ENCODE measurements at regions not wholly inside any gene's neighbourhood (a gene's known extent, or its start where the extent isn't known, plus 50 kb on each side); places are given as distances from the start of the nearest gene placed in this dataset.
"Not testable (repeated sequence)": the region's sequence is repeated elsewhere in the genome, so short reads cannot be mapped to it uniquely, and the experiment has no call there.

DNA sequence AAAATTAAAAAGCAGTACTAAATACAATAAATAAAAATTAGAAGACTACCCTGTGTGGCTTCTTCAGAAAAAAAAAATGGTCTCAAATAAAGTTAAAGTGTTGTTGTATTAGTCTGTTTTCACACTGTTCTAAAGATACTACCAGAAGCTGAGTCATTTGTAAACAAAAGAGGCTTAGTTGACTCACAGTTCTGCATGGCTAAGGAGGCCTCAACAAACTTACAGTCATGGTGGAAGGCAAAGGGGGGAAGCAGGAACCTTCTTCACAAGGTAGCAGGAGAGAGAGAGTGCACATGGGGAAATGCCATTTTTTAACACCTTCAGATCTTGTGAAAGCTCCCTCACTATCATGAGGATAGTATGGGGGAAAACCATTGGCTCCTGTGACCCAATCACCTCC is 612.8 kb downstream of the RNF144A start:
- no peak for DNase-seq (ENCODE audit: low read depth)

DNA sequence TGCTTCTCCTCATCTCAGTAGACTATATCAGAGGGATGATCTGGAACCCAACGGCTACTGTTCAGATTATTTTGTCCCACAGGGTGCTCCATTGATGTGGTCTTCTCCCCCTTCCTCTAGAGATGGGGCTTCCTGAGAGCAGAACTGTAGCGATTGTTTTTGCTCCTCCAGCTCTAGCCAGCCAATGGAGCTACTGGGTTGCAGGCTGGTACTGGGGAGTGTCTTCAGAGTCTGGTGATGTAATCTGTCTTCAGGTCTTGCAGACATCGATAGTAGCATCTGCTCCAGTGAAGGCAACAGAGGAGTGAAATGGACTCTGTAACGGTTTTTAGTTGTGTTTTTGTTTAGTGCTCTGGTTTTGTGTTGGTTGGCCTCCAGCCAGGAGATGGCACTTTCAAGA is 621.9 kb downstream of the RNF144A start:
- no peak for DNase-seq (ENCODE audit: low read depth)

DNA sequence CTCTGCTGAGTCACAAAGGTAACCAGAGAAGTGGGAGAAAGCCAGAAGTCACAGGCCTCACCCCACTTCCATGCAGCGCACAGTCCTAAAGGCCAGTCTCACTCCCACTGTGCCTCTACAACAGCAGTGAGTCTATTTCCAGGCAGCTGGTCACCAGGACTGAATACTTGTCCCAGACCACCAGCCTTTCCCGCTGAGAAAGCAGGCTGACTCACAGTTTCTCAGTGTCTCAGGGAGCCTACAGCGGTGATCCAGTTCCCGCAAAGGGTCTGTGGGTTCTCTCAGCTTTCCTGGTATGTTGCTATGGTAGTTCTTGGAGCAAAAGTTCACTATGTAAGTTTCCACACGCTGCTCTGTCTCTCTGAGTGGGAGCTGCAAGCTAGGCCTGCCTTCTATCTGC is 622.5 kb downstream of the RNF144A start:
- DNase-seq (ENCODE audit: low read depth), result no peak

DNA sequence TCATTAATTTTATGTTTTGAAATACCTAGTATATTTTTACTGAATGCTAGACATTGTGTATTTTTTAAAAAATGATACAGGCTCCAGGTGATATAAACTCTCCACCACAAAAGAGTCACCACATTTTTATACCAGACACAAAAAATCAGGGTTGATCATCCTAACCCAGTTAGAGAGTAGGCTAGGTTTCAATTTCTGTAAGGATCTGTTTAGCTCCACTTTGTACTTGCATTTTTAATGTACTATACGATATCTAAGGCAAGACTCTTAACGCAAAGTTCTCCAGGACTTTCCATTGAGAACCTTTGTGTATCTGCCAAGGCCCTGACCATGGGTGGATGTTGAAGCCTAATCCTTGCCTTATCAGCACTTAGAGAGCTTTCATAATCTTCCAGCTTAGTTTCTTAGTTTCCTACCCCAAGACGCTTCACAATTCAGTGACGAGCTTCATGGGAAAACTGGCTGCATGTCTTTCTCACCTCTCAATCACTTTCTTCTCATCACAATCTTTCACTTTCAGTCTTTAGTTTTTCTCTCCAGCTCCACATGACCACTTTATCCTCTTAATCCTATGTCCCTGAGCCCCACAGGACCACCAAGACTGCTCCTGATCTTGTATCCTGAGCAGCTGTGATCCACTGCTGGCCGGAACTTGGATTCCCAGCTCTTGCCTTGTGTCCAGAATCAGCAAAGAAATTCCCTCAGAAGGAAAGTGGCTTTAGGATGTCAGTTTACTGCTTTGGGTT is 635.8 kb downstream of the RNF144A start:
- DNase-seq (ENCODE audit: low read depth), result no peak

DNA sequence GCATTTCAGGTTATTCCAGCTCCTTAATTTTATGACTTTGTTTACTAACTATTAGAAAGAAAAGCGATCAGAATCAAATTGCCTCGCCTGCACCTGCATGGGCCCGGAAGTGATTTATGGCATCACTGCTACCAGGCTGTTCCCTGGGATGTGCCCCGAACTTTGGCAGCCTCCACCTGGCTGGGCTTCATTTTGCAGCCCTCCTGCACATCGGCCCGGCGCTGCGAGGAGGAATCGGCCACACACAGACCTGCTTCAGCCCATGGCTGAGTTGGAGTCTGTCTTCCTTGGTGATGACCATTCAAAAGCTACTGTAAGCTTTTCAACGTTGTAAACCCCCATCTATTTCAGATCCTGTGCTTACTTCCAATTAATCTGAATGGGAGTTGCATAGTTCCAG is 638.0 kb downstream of the RNF144A start:
- DNase-seq (ENCODE audit: low read depth), result no peak

DNA sequence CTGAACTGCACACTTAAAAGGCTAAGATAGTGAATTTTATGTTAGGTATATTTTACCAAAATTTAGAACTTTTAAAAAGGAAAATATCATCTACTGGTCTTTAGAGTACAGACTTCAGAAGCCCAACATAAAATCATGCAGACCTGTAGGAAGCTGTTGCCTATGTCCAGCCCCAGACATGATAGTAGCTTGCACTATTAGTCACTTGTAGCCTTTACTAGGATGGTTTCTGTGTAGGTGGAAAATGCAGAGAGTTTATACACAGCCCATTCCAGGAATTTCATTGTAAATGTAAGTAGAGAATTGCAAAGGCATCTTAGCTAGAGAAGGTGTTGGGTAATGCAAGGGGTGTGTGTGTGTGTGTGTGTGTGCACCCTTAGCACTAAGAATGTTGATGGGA is 640.2 kb downstream of the RNF144A start:
- DNase-seq (ENCODE audit: low read depth), result no peak

DNA sequence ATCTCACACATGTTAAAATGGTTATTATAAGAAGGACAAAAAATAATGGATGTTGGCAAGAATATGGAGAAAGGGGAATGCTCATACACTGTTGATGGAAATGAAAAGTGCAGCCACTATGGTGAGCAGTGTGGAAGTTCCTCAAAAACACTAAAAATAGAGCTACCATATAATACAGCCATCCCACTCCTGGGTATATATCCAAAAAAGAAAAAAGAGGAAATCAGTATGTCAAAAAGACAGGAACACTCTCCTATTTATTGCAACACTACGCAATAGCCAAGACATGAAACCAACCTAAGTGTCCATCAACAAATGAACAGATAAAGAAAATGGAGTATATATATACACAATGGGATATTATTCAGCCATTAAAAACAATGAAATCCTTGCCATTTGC is 642.6 kb downstream of the RNF144A start:
- no peak for DNase-seq (ENCODE audit: low read depth)

DNA sequence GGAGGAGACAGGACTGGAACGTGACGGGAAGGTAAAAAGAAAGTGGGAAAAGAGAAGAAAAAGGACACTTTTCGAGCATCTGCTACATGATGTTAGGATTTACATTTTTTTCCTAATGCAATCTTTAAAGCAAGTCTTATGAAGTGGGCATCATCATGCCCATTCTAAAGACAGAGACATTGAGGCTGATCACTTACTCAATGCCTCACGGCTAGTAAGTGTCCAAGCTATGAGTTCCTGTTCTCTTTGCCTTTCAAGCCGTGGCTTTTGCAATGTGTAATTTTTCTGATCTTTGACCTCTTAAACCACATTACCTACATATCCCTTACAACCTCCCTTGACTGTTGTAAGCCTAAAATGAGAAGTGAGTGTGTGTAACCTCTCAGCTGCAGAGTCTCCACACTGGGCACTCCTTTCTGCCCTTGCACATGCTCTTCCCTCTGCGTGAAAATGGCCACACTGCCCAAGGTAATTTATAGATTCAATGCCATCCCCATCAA is 649.2 kb downstream of the RNF144A start:
- DNase-seq (ENCODE audit: low read depth), result no peak

DNA sequence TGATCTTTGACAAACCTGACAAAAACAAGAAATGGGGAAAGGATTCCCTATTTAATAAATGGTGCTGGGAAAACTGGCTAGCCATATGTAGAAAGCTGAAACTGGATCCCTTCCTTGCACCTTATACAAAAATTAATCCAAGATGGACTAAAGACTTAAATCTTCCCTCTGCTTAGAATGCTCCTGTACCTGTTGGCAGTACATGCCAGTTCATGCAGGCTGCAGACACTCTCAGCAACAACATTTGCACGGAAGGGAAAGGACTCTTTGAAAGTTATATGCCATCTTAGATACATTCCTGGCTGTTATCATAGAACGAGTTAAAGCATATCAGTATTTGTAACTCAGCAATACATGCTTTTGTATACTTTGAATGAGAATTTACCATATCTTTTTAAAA is 649.9 kb downstream of the RNF144A start:
- not testable (repeated sequence) for DNase-seq (ENCODE audit: low read depth)

DNA sequence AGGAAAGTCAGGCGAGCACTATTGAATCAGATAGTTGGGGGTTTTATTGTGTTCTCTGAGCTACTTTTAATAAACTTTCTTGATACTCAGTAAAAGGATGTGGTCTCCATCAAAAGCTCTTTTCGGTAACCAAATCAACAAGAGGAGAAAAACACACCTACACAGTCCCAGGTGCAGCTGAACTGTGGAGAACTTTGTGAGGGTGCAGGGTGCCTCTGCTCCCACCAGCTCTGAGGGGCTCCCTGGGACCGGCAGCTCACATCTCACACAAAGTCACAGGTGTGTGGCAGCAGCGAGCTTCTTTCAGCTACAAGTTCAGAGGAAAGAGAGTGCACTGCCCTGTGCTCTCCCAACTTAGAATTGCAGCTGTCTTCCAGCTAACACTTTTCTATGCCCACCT is 650.4 kb downstream of the RNF144A start:
- no peak for DNase-seq (ENCODE audit: low read depth)

DNA sequence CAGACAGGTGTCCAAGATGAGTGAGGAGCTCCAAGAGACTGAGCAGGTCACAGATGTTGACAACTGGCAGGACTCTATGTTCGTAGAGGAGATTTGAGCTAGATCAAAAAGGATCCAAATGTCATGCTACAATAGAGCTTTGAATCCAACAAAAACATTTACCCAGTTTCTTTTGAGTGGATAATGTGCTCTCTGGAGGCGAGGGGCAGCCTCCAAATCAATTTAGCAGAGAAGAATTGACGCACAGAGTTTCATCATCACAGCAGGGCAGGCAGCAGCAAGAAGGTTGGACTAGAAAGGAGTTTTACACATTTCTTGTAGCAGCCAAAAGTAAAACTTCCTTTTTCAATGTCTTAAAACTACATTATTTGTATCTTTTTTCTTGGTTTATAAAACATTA is 653.0 kb downstream of the RNF144A start:
- DNase-seq (ENCODE audit: low read depth), result no peak

DNA sequence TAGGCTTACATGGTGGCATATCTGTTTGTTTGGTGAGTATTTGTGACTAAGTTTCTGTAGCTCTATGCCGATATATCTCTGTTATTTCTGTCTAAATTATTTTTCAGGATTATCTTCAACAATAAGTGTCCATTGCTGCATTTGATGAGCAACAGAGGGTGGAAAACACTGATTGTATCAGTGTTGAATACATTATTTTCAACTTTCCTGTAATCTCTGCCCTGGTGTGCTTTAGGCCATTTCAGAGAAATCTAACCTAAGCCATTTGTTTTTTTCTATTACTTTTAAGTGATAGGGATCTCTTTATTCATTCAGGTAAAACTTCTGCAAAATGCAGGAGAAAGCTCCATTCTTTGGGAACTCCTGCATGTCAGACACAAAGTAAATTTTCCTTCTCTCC is 654.5 kb downstream of the RNF144A start:
- no peak for DNase-seq (ENCODE audit: low read depth)

DNA sequence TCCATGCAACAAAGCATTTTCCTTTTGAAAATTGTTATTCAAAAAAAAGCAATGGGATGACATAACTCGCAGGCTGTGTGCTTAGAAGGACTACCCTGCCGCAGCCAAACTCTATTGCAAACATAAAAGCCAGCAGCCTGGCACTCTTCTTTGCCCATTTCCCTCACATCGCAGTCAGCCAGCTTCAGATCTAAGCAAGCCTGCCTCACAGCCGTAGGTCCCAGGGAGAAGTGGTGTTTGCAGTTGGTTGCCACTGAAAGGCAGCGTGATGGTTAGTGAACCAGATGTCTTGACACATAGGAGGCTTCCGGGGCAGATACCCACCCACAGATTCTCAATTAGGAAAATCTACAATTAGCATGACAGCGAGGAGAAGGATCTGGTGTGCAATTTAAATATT is 655.2 kb downstream of the RNF144A start:
- no peak for DNase-seq (ENCODE audit: low read depth)

DNA sequence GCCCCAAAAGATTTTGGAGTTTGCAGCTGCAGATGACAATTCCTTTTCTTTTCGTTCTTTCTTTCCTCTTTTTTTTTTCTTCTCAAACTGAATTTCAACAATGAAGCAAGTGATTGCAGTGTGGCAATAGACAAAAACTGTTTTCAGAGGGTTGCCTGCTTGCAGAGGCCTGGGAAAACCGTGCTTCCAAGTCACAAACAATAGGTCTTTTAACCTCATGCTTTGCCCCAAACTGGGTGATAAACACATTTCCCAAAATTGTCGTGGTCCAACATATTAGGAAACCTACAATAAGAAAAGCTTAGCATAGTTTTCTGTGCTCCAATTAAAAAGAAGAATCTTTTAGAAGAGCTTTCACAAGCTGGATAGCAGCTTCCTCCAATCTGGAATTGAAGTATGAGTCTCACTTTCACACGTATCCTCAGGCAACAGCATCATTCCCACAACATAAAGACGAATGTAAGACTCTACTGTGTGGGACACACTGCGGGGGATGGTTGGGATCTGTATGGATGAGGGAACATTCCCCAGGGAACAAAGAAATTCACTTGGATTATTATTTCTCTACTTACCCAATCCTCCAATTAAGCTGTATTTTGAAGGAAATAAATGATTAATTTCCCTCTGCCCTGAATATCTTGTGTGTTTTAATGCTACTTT is 656.1 kb downstream of the RNF144A start:
- no peak for DNase-seq (ENCODE audit: low read depth)

DNA sequence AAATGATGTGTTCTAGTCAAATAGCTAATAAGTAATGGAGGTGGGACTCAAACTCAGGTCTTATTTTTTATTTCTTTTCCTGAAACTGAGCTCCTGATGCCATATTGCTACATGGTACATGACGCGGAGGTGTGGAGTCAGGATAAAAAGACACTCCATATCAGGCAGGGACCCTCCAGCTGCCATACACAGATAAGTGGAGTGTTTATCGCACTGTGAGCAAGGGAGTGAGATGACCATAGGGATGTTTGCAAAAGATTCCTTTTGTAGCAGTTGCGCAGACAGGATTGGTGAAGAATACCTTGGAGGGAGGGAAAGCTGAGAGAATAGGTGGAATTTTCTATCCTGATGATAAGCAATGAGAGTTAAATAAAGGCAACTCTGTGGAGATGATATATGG is 657.2 kb downstream of the RNF144A start:
- no peak for DNase-seq (ENCODE audit: low read depth)

DNA sequence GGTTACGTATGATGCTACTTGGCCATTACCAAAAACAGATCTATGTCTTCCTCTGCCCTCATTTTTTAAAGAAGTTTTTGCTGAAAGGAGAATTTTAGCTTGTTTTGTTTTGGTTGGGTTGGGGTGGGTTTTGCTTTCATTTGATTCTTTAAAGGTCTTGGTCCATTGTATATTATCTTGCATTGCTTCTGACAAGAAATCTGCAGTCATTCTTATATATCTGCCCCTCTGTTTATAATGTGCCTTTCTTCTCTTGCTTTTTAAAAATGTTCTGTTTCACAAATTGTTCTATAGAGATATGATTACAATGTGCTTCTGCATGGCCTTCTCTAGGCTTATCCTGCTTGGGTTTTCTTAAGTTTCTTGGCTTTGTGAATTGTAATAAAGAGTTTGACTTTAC is 660.6 kb downstream of the RNF144A start:
- DNase-seq (ENCODE audit: low read depth), result no peak

DNA sequence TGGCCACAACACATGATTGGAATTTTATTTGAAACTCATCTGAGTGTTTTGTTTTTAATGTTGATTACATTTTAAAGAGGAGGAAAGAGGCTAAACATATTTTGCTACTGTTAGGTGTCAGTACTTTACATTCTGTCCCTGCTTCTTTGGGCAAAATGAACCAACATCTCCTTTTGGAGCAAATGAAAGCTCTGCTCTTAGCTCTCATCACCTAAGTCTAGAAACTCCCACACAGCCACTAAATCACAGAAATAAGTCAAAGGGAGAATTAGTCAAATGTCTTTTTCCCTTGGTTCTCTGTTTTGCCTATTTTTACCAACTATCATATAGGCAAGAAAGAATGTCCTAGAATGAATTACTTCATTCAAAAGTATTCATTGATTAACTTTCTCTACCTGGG is 666.8 kb downstream of the RNF144A start:
- DNase-seq (ENCODE audit: low read depth), result no peak

DNA sequence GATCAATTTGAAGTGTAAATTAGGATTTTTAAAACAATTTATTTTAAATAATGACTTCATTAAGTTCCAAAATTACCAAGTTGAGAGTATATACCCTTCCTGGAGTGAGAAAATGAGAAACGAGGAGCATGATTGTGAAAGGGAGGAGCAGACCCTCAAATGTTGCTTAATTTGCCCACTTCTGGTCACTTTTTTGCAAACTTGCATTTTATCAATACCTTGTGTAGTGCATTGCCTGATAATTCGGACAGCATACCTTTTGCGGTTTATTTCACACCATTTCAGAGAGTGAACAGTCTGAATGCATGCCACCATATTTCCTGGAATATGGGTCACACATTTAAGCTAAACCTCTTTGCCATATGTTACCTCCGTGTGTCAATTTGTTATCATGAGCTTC is 669.7 kb downstream of the RNF144A start:
- DNase-seq (ENCODE audit: low read depth), result no peak

DNA sequence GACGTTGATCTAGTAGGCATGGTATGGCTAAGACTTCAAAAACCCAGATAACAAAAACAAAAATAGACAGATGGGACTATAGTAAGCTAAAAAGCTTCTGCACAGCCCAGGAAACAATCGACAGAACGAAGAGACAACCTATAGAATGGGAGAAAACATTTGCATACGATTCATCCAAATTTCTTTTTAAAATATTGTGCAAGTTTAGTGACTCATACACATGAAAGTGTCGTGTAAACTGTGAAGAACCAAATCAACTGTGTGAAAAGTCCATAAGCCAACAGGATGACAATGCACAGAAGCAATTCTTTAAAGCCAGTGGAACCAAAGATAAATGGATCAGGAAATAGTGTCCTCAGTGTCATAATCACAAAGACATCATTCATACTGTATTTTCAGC is 671.1 kb downstream of the RNF144A start:
- no peak for DNase-seq (ENCODE audit: low read depth)

DNA sequence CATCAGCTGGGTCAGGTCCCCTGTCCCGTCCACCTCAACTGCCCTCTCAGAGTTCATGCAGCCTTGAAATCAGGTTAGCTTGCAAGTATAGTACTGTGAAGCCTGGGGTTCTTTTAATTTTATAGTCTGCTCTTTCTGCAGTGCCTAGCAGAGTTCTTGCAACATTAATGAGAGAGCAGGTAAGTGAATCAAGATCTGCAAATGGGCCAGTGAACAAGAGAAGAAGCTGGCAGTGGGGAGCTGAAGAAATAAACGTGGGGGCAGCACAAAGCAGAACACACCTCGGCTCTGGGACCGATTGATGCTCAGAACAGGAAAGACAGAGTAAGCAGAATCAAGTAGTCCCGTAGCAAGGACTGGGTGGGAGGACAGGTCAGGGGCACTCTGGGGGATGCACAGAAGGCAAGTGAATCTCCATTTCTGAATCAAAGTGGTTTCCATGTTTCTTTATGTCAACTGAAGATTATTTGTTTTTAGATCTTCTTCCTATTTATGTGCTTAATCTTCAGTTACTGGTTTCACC is 675.5 kb downstream of the RNF144A start:
- no peak for DNase-seq (ENCODE audit: low read depth)

DNA sequence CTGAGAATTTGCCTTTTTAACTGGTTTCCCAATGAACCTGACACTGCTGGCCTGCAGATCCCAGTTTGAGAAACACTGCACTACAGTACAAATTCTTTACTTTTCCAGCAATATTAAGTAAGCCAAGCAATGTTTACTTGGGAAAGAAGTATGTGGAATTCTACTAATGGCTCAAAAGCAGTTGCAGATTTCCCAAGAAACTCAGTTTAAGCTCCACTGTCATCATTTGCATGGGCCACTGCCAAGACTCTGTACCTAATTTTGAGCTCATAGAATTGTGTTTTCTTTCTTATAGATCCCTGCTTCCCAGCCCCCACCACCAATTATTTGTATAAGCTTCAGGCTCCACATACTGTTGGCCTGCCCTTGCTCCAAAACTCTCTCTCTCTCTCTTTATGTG is 676.1 kb downstream of the RNF144A start:
- DNase-seq (ENCODE audit: low read depth), result peak; percentile 1

DNA sequence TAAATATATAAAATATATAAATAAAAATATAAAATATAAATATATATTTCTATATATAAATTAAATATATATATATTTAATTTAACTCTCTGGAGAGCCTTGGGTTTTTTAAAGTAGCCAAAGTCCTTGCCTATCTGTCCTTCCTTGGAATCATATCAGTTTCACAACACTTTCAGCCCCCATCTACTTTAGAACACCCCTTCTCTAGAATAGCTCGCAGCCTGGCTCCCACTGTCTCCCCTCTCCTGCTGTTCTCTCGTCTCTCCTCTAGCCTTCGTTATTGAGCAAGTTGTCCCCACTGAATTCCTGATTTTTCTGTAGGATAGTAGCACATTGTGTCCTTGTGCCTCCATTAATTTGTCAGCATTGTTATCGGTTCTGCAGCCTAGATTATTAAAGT is 677.0 kb downstream of the RNF144A start:
- no peak for DNase-seq (ENCODE audit: low read depth)

DNA sequence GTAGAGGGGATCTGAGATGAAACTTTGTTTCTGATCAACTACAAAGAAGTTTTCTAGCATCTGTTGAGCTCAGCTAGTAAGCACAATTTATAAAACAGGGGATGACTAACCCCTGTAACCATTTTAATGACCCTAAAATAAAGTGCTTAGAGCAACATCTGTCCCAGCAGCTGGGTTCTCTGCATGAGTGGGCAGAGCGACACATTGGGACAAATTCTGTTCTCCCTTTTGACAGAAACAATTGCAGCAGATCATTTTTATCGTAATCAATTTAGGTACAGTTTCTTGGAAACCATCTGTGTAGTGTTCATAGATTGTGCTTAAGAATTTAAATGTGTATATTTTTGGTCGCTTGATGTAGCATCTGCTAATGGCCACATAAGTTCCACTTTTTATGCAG is 678.0 kb downstream of the RNF144A start:
- no peak for DNase-seq (ENCODE audit: low read depth)

DNA sequence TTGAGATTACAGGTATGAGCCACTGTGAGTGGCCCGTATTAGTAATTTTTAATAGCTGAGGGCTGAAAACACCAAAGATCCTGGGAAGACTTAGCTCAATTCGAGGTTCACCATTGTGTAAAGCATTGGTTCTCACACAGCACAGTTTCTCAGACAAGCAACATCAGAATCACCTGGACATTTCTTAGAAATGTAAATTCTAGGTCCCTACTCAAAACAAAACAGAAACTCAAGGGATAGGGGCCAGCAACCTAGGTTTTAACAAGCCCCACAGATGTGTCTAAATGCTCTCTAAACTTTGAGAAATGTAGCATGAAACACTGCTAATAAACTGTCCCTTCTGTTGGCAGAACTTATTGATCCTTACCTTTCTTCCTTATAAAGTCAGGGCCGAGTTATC is 681.2 kb downstream of the RNF144A start:
- no peak for DNase-seq (ENCODE audit: low read depth)
